HCT116 (cell line): ENCODE measurements at regions not wholly inside any gene's neighbourhood (a gene's known extent, or its start where the extent isn't known, plus 50 kb on each side); places are given as distances from the start of the nearest gene placed in this dataset.

Experiments used
- ATAC-seq: fragments of 200-7000 bp; cut with Tn5 transposase; 2 replicates; pipeline ENCODE4 v1.9.1; 2020; ENCODE audit warnings: mild to moderate bottlenecking, moderate library complexity
- BruUV-seq: library from RNA; stranded (reverse); fragments of 400-500 nt; replicated peaks from 2 replicates; lab custom pipeline; 2021; lab: Mats Ljungman, UMichigan
- CTCF ChIA-PET: fragments of 300-600 bp; sonication (Branson Sonifier 250); formaldehyde crosslinking; loops from one replicate; lab custom pipeline; 2021; ENCODE audit warnings: antibody characterized with exemption; lab: Charles Lee
- POLR2A ChIA-PET: fragments of 300-600, 350-600 bp; sonication (Branson Sonifier 250); formaldehyde crosslinking; loops from one replicate; lab custom pipeline; 2021; ENCODE audit warnings: antibody characterized with exemption; lab: Charles Lee
- RAD21 ChIA-PET, 2 experiments: fragments of 300-600 bp; sonication (Branson Sonifier 250); formaldehyde crosslinking; loops; one replicate each; lab custom pipeline; 2023; ENCODE audit warnings: low total read pairs in 2 of 2; ENCODE audit not compliant: uncharacterized antibody in 2 of 2, unreplicated experiment in 2 of 2, low non-redundant PET in 1 of 2; lab: Charles Lee
- DNase-seq: peaks from one replicate; pipeline ENCODE4 v3.0.0-alpha.2; 2010; ENCODE audit warnings: low read depth, low spot score
- H2AFZ ChIP-seq: fragments of 200-600 bp; shearing (Covaris generic), sonication (generic); 2 replicates; pipeline ENCODE4 v1.6.1; 2017; ENCODE audit warnings: low read depth, mixed run types, mixed read lengths, antibody characterized with exemption, low read length; ENCODE audit not compliant: poor library complexity, severe bottlenecking
- H3K27ac ChIP-seq: 2 replicates; pipeline ENCODE4 v1.5.1; 2012; ENCODE audit warnings: low read depth, low read length
- H3K27me3 ChIP-seq: fragments of 200-600 bp; sonication (generic); 2 replicates; pipeline ENCODE4 v1.6.1; 2016; ENCODE audit warnings: mixed run types, low read length, mixed read lengths; ENCODE audit not compliant: insufficient read depth
- H3K36me3 ChIP-seq, 2 experiments: fragments of 200-500 bp in 1 of 2; fragments of 200-600 bp in 1 of 2; sonication (Bioruptor generic) in 1 of 2; sonication (generic) in 1 of 2; 2 replicates each; pipeline versions ENCODE4 v1.5.1 to v1.6.1; 2014 to 2016; ENCODE audit warnings: low read length in 2 of 2, inconsistent platforms in 1 of 2, mixed read lengths in 1 of 2, mixed run types in 1 of 2; ENCODE audit not compliant: insufficient read depth in 2 of 2, control insufficient read depth in 1 of 2
- H3K4me1 ChIP-seq, 2 experiments: fragments of 200-600 bp in 1 of 2; sonication (generic) in 1 of 2; 2 replicates each; pipeline versions ENCODE4 v1.5.1 to v1.6.1; 2012 to 2017; ENCODE audit warnings: low read length in 2 of 2, inconsistent platforms in 1 of 2, mild to moderate bottlenecking in 1 of 2, mixed read lengths in 1 of 2, mixed run types in 1 of 2, moderate library complexity in 1 of 2; ENCODE audit not compliant: insufficient read depth in 2 of 2, control insufficient read depth in 1 of 2
- H3K4me2 ChIP-seq: fragments of 200-600 bp; sonication (generic); 2 replicates; pipeline ENCODE4 v1.6.1; 2017; ENCODE audit warnings: mixed run types, low read length, mixed read lengths
- H3K4me3 ChIP-seq, 2 experiments: fragments of 200-600 bp in 1 of 2; sonication (generic) in 1 of 2; replicated peaks in 1 of 2; 2 replicates each; pipeline ENCODE4 v1.5.1; 2011 to 2016; ENCODE audit warnings: low read length in 2 of 2, control low read depth in 1 of 2, low read depth in 1 of 2, mild to moderate bottlenecking in 1 of 2, mixed read lengths in 1 of 2, mixed run types in 1 of 2
- H3K79me2 ChIP-seq: fragments of 200-600 bp; sonication (generic); 2 replicates; pipeline ENCODE4 v1.6.1; 2017; ENCODE audit warnings: mild to moderate bottlenecking, mixed run types, low read length, moderate library complexity, mixed read lengths; ENCODE audit not compliant: insufficient read depth
- H3K9ac ChIP-seq: fragments of 200-600 bp; sonication (generic); 2 replicates; pipeline ENCODE4 v1.6.1; 2016; ENCODE audit warnings: low read length, mixed read lengths
- H3K9me2 ChIP-seq: fragments of 200-600 bp; sonication (generic), shearing (Covaris generic); 2 replicates; pipeline ENCODE4 v1.6.1; 2017; ENCODE audit warnings: mixed run types, mild to moderate bottlenecking, moderate library complexity; ENCODE audit not compliant: insufficient read depth
- H3K9me3 ChIP-seq, 2 experiments: fragments of 200-500 bp in 1 of 2; fragments of 200-600 bp in 1 of 2; sonication (Bioruptor generic) in 1 of 2; sonication (generic) in 1 of 2; 2 replicates each; pipeline ENCODE4 v1.6.1; 2014 to 2017; ENCODE audit warnings: low read length in 2 of 2, mixed read lengths in 2 of 2, inconsistent platforms in 1 of 2, low read depth in 1 of 2, mild to moderate bottlenecking in 1 of 2, mixed run types in 1 of 2, moderate library complexity in 1 of 2; ENCODE audit not compliant: control insufficient read depth in 1 of 2, insufficient read depth in 1 of 2
- H4K20me1 ChIP-seq: fragments of 200-600 bp; sonication (generic), shearing (Covaris generic); 2 replicates; pipeline ENCODE4 v1.6.1; 2017; ENCODE audit warnings: mixed run types, mild to moderate bottlenecking, moderate library complexity; ENCODE audit not compliant: insufficient read depth
- CEBPB ChIP-seq: IDR thresholded peaks from 2 replicates; pipeline ENCODE4 v1.6.1; 2012; ENCODE audit warnings: low read depth
- FOSL1 ChIP-seq: IDR thresholded peaks from 2 replicates; pipeline ENCODE4 v1.6.1; 2012; ENCODE audit warnings: low read depth
- POLR2A ChIP-seq: IDR thresholded peaks from 2 replicates; pipeline ENCODE4 v1.7.0; 2011; ENCODE audit warnings: borderline replicate concordance; ENCODE audit not compliant: insufficient read depth, insufficient read length; ENCODE audit errors: extremely low read depth
- SP1 ChIP-seq: IDR thresholded peaks from 2 replicates; pipeline ENCODE4 v1.6.1; 2012; ENCODE audit warnings: low read depth
- YY1 ChIP-seq: IDR thresholded peaks from 2 replicates; pipeline ENCODE4 v1.6.1; 2011; ENCODE audit warnings: low read length, low read depth, moderate library complexity, mild to moderate bottlenecking; ENCODE audit not compliant: insufficient replicate concordance; ENCODE audit errors: extremely low read depth
- intact Hi-C: fragments of 100-400 bp; cut with micrococcal nuclease; formaldehyde crosslinking; loops from 2 replicates; pipeline ENCODE4 v1.10.0; 2022
- TF ChIP-seq, protein P1 (sequence below): IDR thresholded peaks from 2 replicates; pipeline ENCODE4 v1.6.1; 2011; ENCODE audit warnings: mild to moderate bottlenecking, low read length, moderate library complexity; ENCODE audit not compliant: insufficient replicate concordance; ENCODE audit errors: extremely low read depth

DNA sequence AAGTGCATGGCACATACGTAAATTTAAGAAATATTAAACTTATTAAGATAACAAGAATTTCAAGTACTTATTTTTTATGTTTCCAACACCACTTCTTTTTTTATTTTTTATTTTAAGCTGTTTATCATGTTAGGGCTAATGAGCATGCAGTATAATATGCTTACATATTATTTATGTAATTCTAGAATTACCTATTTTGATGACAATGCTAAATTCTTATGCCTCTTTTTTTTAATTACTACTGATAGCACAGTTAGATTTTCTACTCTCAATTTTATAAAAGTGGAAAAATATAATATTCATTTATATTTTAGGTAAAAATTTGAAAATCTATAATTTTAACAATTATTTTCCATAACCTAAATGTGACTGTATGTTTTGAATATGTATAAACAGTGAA lies 713.0 kb downstream of the MRPL39 start:
- no peaks in the 10 kb centered on the region for H3K79me2 ChIP-seq
- no peak overlapping the region for H3K4me3 ChIP-seq
- peaks cover 3 to 23% of the 10 kb centered on the region in 2 experiments; a peak in 2 of 4 replicates for H3K9me3 ChIP-seq
- CTCF ChIA-PET = no interaction called here
- no peak overlapping the region for H3K4me2 ChIP-seq
- no peak overlapping the region for H2AFZ ChIP-seq
- no peaks in the 10 kb centered on the region for H3K27me3 ChIP-seq
- H4K20me1 ChIP-seq = no peaks in the 10 kb centered on the region
- H3K9me2 ChIP-seq = no peaks in the 10 kb centered on the region
- no peaks in the 10 kb centered on the region for H3K36me3 ChIP-seq
- RAD21 ChIA-PET = no interaction called here
- TF ChIP-seq, protein P1, sequence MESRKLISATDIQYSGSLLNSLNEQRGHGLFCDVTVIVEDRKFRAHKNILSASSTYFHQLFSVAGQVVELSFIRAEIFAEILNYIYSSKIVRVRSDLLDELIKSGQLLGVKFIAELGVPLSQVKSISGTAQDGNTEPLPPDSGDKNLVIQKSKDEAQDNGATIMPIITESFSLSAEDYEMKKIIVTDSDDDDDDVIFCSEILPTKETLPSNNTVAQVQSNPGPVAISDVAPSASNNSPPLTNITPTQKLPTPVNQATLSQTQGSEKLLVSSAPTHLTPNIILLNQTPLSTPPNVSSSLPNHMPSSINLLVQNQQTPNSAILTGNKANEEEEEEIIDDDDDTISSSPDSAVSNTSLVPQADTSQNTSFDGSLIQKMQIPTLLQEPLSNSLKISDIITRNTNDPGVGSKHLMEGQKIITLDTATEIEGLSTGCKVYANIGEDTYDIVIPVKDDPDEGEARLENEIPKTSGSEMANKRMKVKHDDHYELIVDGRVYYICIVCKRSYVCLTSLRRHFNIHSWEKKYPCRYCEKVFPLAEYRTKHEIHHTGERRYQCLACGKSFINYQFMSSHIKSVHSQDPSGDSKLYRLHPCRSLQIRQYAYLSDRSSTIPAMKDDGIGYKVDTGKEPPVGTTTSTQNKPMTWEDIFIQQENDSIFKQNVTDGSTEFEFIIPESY = no peak
- TF ChIP-seq POLR2A = no peak
- no peaks in the 10 kb centered on the region for H3K4me1 ChIP-seq
- no peak overlapping the region for H3K9ac ChIP-seq
- no peak overlapping the region for H3K27ac ChIP-seq
- no TSS peak for BruUV-seq
- no peak for ATAC-seq
- POLR2A ChIA-PET = no interaction called here
- intact Hi-C loops = no loop called here
- no peak for DNase-seq

DNA sequence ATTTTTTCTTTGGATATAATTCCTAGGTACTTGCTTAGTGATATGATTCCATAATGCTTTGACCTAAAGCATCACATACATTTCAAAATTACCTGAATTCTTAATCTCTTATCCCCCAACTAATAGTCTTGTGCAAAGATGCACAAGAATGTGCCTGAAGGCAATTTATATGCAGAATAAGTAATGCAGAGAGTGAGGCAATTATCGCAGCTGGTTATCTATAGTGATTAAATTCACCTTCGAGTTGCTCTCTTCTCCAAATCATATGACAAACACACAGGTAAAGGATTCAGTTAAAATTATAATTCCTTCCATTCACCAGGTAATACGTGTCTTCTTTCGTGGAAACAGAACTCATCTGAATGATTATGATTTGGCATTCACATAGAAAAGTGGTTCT lies 717.3 kb downstream of the MRPL39 start:
- no peak overlapping the region for H3K9ac ChIP-seq
- ATAC-seq = no peak
- ChIA-PET RAD21 (no interaction called here), CTCF (no interaction called here), POLR2A (no interaction called here)
- no peaks in the 10 kb centered on the region for H3K9me2 ChIP-seq
- H3K79me2 ChIP-seq = no peaks in the 10 kb centered on the region
- H3K4me2 ChIP-seq = no peak overlapping the region
- no peaks in the 10 kb centered on the region for H3K27me3 ChIP-seq
- H3K9me3 ChIP-seq = peaks cover 10 to 13% of the 10 kb centered on the region in 2 experiments; a peak in 2 of 4 replicates
- no TSS peak for BruUV-seq
- H4K20me1 ChIP-seq = no peaks in the 10 kb centered on the region; the same call in 1 of the 2 replicates
- H3K36me3 ChIP-seq = no peaks in the 10 kb centered on the region
- H3K27ac ChIP-seq = no peak overlapping the region
- H2AFZ ChIP-seq = no peak overlapping the region
- no peak for DNase-seq
- intact Hi-C loops = no loop called here
- H3K4me3 ChIP-seq = no peak overlapping the region
- no peaks in the 10 kb centered on the region for H3K4me1 ChIP-seq
- no peak for TF ChIP-seq POLR2A
- no peak for TF ChIP-seq CEBPB
- no peak for TF ChIP-seq YY1
- no peak for TF ChIP-seq FOSL1
- no peak for TF ChIP-seq SP1
- TF ChIP-seq, all 23 proteins: peak for 0
